ENCODE measurements at regions not wholly inside any gene's neighbourhood (a gene's known extent, or its start where the extent isn't known, plus 50 kb on each side); places are given as distances from the start of the nearest gene placed in this dataset.

GRCh38 chr1:80050085-80050484, 1043.6 kb upstream of the ADGRL4 start:
- TF ChIP-seq, protein P1, sequence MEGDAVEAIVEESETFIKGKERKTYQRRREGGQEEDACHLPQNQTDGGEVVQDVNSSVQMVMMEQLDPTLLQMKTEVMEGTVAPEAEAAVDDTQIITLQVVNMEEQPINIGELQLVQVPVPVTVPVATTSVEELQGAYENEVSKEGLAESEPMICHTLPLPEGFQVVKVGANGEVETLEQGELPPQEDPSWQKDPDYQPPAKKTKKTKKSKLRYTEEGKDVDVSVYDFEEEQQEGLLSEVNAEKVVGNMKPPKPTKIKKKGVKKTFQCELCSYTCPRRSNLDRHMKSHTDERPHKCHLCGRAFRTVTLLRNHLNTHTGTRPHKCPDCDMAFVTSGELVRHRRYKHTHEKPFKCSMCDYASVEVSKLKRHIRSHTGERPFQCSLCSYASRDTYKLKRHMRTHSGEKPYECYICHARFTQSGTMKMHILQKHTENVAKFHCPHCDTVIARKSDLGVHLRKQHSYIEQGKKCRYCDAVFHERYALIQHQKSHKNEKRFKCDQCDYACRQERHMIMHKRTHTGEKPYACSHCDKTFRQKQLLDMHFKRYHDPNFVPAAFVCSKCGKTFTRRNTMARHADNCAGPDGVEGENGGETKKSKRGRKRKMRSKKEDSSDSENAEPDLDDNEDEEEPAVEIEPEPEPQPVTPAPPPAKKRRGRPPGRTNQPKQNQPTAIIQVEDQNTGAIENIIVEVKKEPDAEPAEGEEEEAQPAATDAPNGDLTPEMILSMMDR (IDR thresholded peaks at IDR 0.05), result no peak
- TF ChIP-seq POLR2A (IDR thresholded peaks at IDR 0.05), result no peak
